ENCODE measurements at regions not wholly inside any gene's neighbourhood (a gene's known extent, or its start where the extent isn't known, plus 50 kb on each side); places are given as distances from the start of the nearest gene placed in this dataset.

DNA sequence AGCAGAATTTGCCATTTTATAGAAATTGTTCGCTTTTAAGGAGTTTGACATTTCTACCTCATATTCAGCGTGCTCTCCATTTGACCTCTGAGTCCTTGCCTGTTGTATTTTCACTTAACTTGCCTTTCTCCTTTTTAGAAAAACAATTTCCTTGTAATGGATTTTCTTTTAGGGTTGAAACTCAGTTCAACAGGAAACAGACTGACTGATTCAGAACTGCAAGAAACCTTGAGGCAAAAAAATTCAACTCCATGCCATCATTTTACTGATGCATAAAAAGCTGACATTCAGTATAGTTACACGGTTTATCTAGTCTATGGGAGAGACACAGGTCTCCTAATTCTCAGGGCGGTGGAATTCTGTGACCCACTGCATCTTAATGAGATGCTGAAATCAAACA, 59.8 kb downstream of the MRPS30 start:
- Mint-ChIP-seq H3K27ac (ENCODE audit: low read depth, unreplicated experiment) (no peak overlapping the region), H3K27me3 (ENCODE audit: insufficient read depth, unreplicated experiment) (no peaks in the 10 kb centered on the region), H3K4me3 (ENCODE audit: unreplicated experiment) (no peak overlapping the region), H3K4me1 (ENCODE audit: insufficient read depth, unreplicated experiment) (no peaks in the 10 kb centered on the region), H3K9me3 (ENCODE audit: unreplicated experiment) (no peaks in the 10 kb centered on the region), H3K36me3 (ENCODE audit: insufficient read depth, unreplicated experiment) (no peaks in the 10 kb centered on the region)
- no peak for TF ChIP-seq CTCF (IDR thresholded peaks at IDR 0.05; ENCODE audit: unreplicated experiment)
- ChIA-PET CTCF (no interaction called here), POLR2A (interaction anchor here (0.6 kb wide), 1 partner anchor 55 kb away, joined by 3 read pairs; no protein-coding TSS in a partner anchor)
- no TSS peak for BruUV-seq (replicated peaks)
- intact Hi-C loops (cut with micrococcal nuclease) = loop anchor here (10.0 kb wide), 1 partner anchor 766 kb away; no protein-coding TSS in a partner anchor
- no peak for DNase-seq (ENCODE audit: unreplicated experiment)

- H3K4me1 Mint-ChIP-seq (ENCODE audit: insufficient read depth, unreplicated experiment) = no peaks in the 10 kb centered on the region
- no peak for TF ChIP-seq CTCF (IDR thresholded peaks at IDR 0.05; ENCODE audit: unreplicated experiment)
- H3K36me3 Mint-ChIP-seq (ENCODE audit: insufficient read depth, unreplicated experiment) = no peaks in the 10 kb centered on the region
- no peak overlapping the region for H3K4me3 Mint-ChIP-seq (ENCODE audit: unreplicated experiment)
- H3K27me3 Mint-ChIP-seq (ENCODE audit: insufficient read depth, unreplicated experiment) = no peaks in the 10 kb centered on the region
- no peak overlapping the region for H3K27ac Mint-ChIP-seq (ENCODE audit: low read depth, unreplicated experiment)
- DNase-seq (ENCODE audit: unreplicated experiment) = no peak
- no peaks in the 10 kb centered on the region for H3K9me3 Mint-ChIP-seq (ENCODE audit: unreplicated experiment)
- ChIA-PET CTCF (no interaction called here), POLR2A (interaction anchor here (0.6 kb wide), 1 partner anchor 1183 kb away, joined by 3 read pairs; no protein-coding TSS in a partner anchor)
- no TSS peak for BruUV-seq (replicated peaks)
- intact Hi-C loops (cut with micrococcal nuclease) = loop anchor here (10.0 kb wide), 1 partner anchor 765 kb away; no protein-coding TSS in a partner anchor
Measured at GRCh38 chr5:44869928-44870327, 61.2 kb downstream of the MRPS30 start.

GRCh38 chr5:44870430-44870829, 61.7 kb downstream of the MRPS30 start:
- DNase-seq (ENCODE audit: unreplicated experiment) = no peak
- BruUV-seq (replicated peaks) = no TSS peak
- Mint-ChIP-seq H3K27me3 (ENCODE audit: insufficient read depth, unreplicated experiment) (no peaks in the 10 kb centered on the region), H3K27ac (ENCODE audit: low read depth, unreplicated experiment) (no peak overlapping the region), H3K4me1 (ENCODE audit: insufficient read depth, unreplicated experiment) (no peaks in the 10 kb centered on the region), H3K9me3 (ENCODE audit: unreplicated experiment) (no peaks in the 10 kb centered on the region), H3K4me3 (ENCODE audit: unreplicated experiment) (no peak overlapping the region), H3K36me3 (ENCODE audit: insufficient read depth, unreplicated experiment) (no peaks in the 10 kb centered on the region)
- POLR2A ChIA-PET = interaction anchor here (0.6 kb wide), 1 partner anchor 1183 kb away, joined by 3 read pairs; no protein-coding TSS in a partner anchor
- TF ChIP-seq CTCF (IDR thresholded peaks at IDR 0.05; ENCODE audit: unreplicated experiment) = no peak
- intact Hi-C loops (cut with micrococcal nuclease) = no loop called here
- CTCF ChIA-PET = interaction anchor here (0.6 kb wide), 1 partner anchor 1087 kb away, joined by 3 read pairs; no protein-coding TSS in a partner anchor

- no peak for DNase-seq (ENCODE audit: unreplicated experiment)
- H3K27ac Mint-ChIP-seq (ENCODE audit: low read depth, unreplicated experiment) = no peak overlapping the region
- POLR2A ChIA-PET = no interaction called here
- CTCF ChIA-PET = interaction anchor here (0.6 to 1.0 kb wide), 2 partner anchors 10 to 1086 kb away, joined by 3 to 4 read pairs; no protein-coding TSS in a partner anchor
- no TSS peak for BruUV-seq (replicated peaks)
- H3K9me3 Mint-ChIP-seq (ENCODE audit: unreplicated experiment) = no peaks in the 10 kb centered on the region
- TF ChIP-seq CTCF (IDR thresholded peaks at IDR 0.05; ENCODE audit: unreplicated experiment) = no peak
- H3K4me3 Mint-ChIP-seq (ENCODE audit: unreplicated experiment) = no peak overlapping the region
- intact Hi-C loops (cut with micrococcal nuclease) = no loop called here
- H3K27me3 Mint-ChIP-seq (ENCODE audit: insufficient read depth, unreplicated experiment) = no peaks in the 10 kb centered on the region
- H3K36me3 Mint-ChIP-seq (ENCODE audit: insufficient read depth, unreplicated experiment) = no peaks in the 10 kb centered on the region
- peaks cover 7% of the 10 kb centered on the region for H3K4me1 Mint-ChIP-seq (ENCODE audit: insufficient read depth, unreplicated experiment)
Measured at GRCh38 chr5:44871401-44871800, 62.7 kb downstream of the MRPS30 start.

Measured in MCF 10A (cell line).